Endodermal cell (in vitro differentiated cells): ENCODE measurements at regions not wholly inside any gene's neighbourhood (a gene's known extent, or its start where the extent isn't known, plus 50 kb on each side); places are given as distances from the start of the nearest gene placed in this dataset.

Experiments
- DNase-seq: peaks from one replicate; pipeline ENCODE4 v3.0.0-alpha.2; 2017
- H3K27ac ChIP-seq: 2 replicates; pipeline ENCODE4 v1.5.1; 2013; ENCODE audit warnings: mild to moderate bottlenecking, low read depth, low read length, moderate library complexity
- H3K27me3 ChIP-seq: 2 replicates; pipeline ENCODE4 v1.6.1; 2013; ENCODE audit warnings: mild to moderate bottlenecking, low read length, moderate library complexity; ENCODE audit not compliant: insufficient read depth, control insufficient read depth, poor library complexity, severe bottlenecking
- H3K36me3 ChIP-seq: 2 replicates; pipeline ENCODE4 v1.7.0; 2013; ENCODE audit warnings: mild to moderate bottlenecking, low read length, moderate library complexity; ENCODE audit not compliant: control insufficient read depth, insufficient read depth
- H3K4me1 ChIP-seq: one replicate; pipeline ENCODE4 v1.7.0; 2013; ENCODE audit warnings: low read length; ENCODE audit not compliant: control insufficient read depth, insufficient read depth
- H3K4me3 ChIP-seq: 2 replicates; pipeline ENCODE4 v1.5.1; 2013; ENCODE audit warnings: mild to moderate bottlenecking, low read length, moderate library complexity
- H3K9ac ChIP-seq: 2 replicates; pipeline ENCODE4 v1.6.1; 2013; ENCODE audit warnings: mild to moderate bottlenecking, low read length, moderate library complexity; ENCODE audit not compliant: poor library complexity, severe bottlenecking; ENCODE audit errors: extremely low read depth
- H3K9me3 ChIP-seq: 2 replicates; pipeline ENCODE4 v1.6.1; 2013; ENCODE audit warnings: mild to moderate bottlenecking, low read length, moderate library complexity; ENCODE audit not compliant: control insufficient read depth
- H3K27ac Mint-ChIP-seq: 2 replicates; pipeline ENCODE4 v1.8.0; 2020; ENCODE audit warnings: mixed read lengths
- H3K27me3 Mint-ChIP-seq: 2 replicates; pipeline ENCODE4 v1.8.0; 2021; ENCODE audit warnings: mild to moderate bottlenecking, mixed read lengths; ENCODE audit not compliant: insufficient read depth
- H3K36me3 Mint-ChIP-seq: 2 replicates; pipeline ENCODE4 v1.8.0; 2020; ENCODE audit warnings: low read depth, mixed read lengths
- H3K4me1 Mint-ChIP-seq: 2 replicates; pipeline ENCODE4 v1.8.0; 2020; ENCODE audit warnings: mixed read lengths
- H3K4me3 Mint-ChIP-seq: 2 replicates; pipeline ENCODE4 v1.8.0; 2020; ENCODE audit warnings: mild to moderate bottlenecking, moderate library complexity, mixed read lengths
- H3K9me3 Mint-ChIP-seq: 2 replicates; pipeline ENCODE4 v1.8.0; 2020; ENCODE audit warnings: mild to moderate bottlenecking, mixed read lengths
- CTCF ChIP-seq: fragments of 200-600 bp; sonication (generic); conservative IDR thresholded peaks from 2 replicates; pipeline ENCODE4 v1.5.0; 2021; ENCODE audit warnings: antibody characterized with exemption, mild to moderate bottlenecking
- WGBS, 2 experiments: methylation state at CpG; one replicate each; pipeline versions ENCODE4 v1.1.5 to v1.1.7; 2013; ENCODE audit warnings: missing lambda C conversion rate in 2 of 2, mixed read lengths in 1 of 2; ENCODE audit not compliant: insufficient coverage in 1 of 2, insufficient read length in 1 of 2; 5-methylcytosine and 5-hydroxymethylcytosine counted together

DNA sequence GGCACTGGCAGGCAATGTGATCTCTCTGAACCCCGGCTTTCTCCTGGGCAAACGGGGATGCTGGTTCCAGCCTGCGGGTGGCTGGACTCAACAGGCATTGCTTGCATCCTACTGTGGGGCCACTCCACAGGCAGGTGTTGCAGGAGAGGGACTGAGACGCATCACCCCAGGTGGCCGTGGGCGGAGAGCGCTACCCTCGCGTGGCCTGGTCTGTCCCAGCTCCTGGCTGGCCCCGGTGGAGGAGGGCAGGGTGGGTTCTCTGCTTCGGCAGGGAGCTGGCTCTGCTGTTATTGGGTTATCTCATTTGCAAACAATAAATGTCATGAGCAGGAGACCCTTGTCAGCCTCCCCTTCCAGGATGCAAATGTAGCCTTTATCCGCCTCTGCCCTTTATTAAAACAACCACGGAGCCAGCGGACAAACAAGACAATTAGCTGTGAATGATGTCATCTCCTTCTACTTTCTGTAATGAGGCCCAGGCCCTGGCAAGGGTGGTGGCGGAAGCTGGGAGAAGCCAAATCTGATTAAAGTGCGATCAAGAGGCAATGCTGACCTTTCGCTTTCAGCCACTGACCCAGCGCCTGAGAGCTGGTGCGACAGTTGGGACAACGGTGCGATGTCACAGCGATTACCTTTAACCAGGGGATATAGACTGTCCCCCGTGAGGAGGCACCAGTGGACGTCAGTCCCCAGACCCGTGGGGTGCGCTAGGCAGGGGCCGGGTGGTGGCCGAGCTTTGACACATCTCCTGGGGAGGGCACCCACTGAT lies 161.8 kb downstream of the KIF26A start:
- peaks cover 10% of the 10 kb centered on the region for H3K4me1 Mint-ChIP-seq
- peaks cover 2% of the 10 kb centered on the region for H3K9me3 Mint-ChIP-seq
- TF ChIP-seq CTCF: no peak
- Histone ChIP-seq H3K27me3 (no peaks in the 10 kb centered on the region), H3K4me3 (no peak overlapping the region), H3K9ac (no peak overlapping the region), H3K27ac (no peak overlapping the region), H3K4me1 (no peaks in the 10 kb centered on the region), H3K9me3 (no peaks in the 10 kb centered on the region), H3K36me3 (no peaks in the 10 kb centered on the region)
- DNase-seq: no peak
- H3K27me3 Mint-ChIP-seq: no peaks in the 10 kb centered on the region
- H3K4me3 Mint-ChIP-seq: no peak overlapping the region
- H3K27ac Mint-ChIP-seq: no peak overlapping the region
- WGBS, 2 experiments: 86 to 90% methylated on average over 21 to 28 of the region's 28 CpGs
- H3K36me3 Mint-ChIP-seq: no peaks in the 10 kb centered on the region

DNA sequence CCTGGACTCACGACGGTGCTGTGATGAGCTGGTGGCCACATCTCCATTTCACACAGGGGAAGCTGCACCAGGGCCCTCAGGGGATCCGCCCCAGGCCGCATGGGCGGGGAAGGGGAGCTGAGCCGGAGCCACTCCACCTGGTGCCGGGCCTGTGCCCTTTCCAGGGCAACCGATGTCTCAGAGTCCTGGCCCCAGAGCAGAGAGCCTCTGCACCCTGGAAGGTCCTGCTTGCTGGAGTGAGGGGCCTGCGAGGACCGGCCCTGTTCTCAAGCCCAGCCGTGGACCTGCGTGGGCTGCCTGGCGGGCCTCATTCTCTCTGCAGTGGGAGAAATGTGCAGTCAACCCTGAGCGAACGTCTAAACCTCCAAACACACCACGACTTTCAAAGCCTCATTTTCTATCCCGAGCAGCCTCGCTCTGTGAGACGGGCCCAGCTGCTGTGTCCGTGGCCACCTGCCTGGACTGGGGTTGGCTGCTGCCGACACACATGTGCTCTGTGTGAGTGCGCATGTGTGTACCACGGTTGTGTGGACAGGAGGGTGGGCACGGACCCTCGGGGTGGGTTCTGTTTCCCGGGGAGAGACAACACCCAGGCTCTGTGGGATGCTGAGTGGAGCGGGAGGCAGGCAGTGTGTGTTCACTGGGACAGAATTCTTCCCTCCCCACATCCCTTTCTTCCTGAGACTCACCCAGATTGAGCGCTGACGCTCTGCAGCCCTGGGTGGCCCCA lies 163.5 kb downstream of the KIF26A start:
- Histone ChIP-seq H3K4me3 (no peak overlapping the region), H3K9me3 (no peaks in the 10 kb centered on the region), H3K27ac (no peak overlapping the region), H3K9ac (no peak overlapping the region), H3K27me3 (no peaks in the 10 kb centered on the region), H3K36me3 (no peaks in the 10 kb centered on the region), H3K4me1 (no peaks in the 10 kb centered on the region)
- H3K36me3 Mint-ChIP-seq: no peaks in the 10 kb centered on the region
- peaks cover 2% of the 10 kb centered on the region for H3K9me3 Mint-ChIP-seq
- no peak for DNase-seq
- no peak overlapping the region for H3K27ac Mint-ChIP-seq
- H3K4me1 Mint-ChIP-seq: peaks cover 2% of the 10 kb centered on the region
- WGBS, 2 experiments: 88 to 91% methylated on average over 19 to 29 of the region's 29 CpGs
- no peak for TF ChIP-seq CTCF
- H3K4me3 Mint-ChIP-seq: no peak overlapping the region
- H3K27me3 Mint-ChIP-seq: no peaks in the 10 kb centered on the region

GRCh38 chr14:104302794-104303405 lies 164.5 kb downstream of the KIF26A start:
- no peak for DNase-seq
- H3K9me3 ChIP-seq: no peaks in the 10 kb centered on the region
- no peak overlapping the region for H3K27ac ChIP-seq
- no peaks in the 10 kb centered on the region for H3K27me3 ChIP-seq
- no peaks in the 10 kb centered on the region for H3K36me3 ChIP-seq
- Mint-ChIP-seq H3K4me3 (no peak overlapping the region), H3K36me3 (no peaks in the 10 kb centered on the region), H3K9me3 (peaks cover 2% of the 10 kb centered on the region), H3K27me3 (no peaks in the 10 kb centered on the region), H3K27ac (no peak overlapping the region), H3K4me1 (peaks cover 2% of the 10 kb centered on the region)
- no peak overlapping the region for H3K9ac ChIP-seq
- TF ChIP-seq CTCF: no peak
- H3K4me1 ChIP-seq: no peaks in the 10 kb centered on the region
- no peak overlapping the region for H3K4me3 ChIP-seq
- 82 to 91% methylated on average over 14 to 16 of the region's 16 CpGs for WGBS, 2 experiments
